ENCODE measurements at regions not wholly inside any gene's neighbourhood (a gene's known extent, or its start where the extent isn't known, plus 50 kb on each side); places are given as distances from the start of the nearest gene placed in this dataset.

DNA sequence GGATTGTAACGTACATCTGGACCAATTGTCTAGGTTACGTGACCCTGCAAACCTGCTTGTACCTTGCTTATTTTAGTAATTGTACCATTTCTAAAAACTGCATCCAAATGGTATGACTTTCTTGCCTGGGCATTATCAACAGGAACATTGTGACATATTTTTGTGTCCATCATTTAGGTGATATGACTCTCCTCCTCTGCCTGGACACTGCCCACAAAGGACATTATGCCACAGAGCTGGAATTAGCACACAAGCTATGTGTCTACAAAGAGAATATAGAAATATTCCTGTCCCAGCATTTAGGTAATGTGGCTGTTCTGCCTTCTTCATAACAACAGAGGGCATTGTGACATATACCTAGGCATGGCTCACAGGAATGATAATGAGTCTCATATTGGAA, 1153.7 kb upstream of the AMELY start:
- TF ChIP-seq, protein P1, sequence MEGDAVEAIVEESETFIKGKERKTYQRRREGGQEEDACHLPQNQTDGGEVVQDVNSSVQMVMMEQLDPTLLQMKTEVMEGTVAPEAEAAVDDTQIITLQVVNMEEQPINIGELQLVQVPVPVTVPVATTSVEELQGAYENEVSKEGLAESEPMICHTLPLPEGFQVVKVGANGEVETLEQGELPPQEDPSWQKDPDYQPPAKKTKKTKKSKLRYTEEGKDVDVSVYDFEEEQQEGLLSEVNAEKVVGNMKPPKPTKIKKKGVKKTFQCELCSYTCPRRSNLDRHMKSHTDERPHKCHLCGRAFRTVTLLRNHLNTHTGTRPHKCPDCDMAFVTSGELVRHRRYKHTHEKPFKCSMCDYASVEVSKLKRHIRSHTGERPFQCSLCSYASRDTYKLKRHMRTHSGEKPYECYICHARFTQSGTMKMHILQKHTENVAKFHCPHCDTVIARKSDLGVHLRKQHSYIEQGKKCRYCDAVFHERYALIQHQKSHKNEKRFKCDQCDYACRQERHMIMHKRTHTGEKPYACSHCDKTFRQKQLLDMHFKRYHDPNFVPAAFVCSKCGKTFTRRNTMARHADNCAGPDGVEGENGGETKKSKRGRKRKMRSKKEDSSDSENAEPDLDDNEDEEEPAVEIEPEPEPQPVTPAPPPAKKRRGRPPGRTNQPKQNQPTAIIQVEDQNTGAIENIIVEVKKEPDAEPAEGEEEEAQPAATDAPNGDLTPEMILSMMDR (IDR thresholded peaks at IDR 0.05): peak in 2 of 5 experiments; percentile 8 to 26
- TF ChIP-seq POLR2AphosphoS5 (IDR thresholded peaks at IDR 0.05): no peak

Measured in transverse colon (tissue), 4 donors.